ENCODE measurements at regions not wholly inside any gene's neighbourhood (a gene's known extent, or its start where the extent isn't known, plus 50 kb on each side); places are given as distances from the start of the nearest gene placed in this dataset.
A peak's percentile ranks its signal among the peaks of the same experiment; 100 is the strongest.
"Not testable (repeated sequence)": the region's sequence is repeated elsewhere in the genome, so short reads cannot be mapped to it uniquely, and the experiment has no call there.

DNA sequence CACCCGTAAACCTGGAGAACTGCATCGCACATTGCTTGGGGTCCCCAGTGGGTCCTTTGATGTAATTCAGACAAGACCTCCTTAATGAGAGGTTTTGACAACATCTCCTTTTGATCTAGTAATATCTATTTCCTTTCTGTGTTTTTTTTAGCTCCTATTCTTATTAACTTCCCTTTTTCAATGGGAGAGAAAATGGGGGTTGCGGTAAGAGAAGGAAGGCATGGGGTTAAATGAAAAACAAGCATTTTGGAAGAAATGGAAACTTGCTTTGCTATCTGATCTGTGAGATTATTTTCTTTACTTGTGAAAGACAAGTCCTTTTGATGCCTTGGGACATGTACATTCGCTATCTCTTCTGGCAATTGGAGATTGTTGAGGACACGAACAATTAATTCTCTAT is 418.6 kb upstream of the MAN1A1 start:
- no peaks in the 10 kb centered on the region for H3K36me3 Mint-ChIP-seq
- POLR2A ChIA-PET: no interaction called here
- H3K4me1 Mint-ChIP-seq: no peaks in the 10 kb centered on the region
- H3K27me3 Mint-ChIP-seq: peaks cover 8 to 32% of the 10 kb centered on the region in 2 donors
- H3K9me3 Mint-ChIP-seq: peaks cover 0 to 9% (median 4%) of the 10 kb centered on the region in 5 donors
- Histone ChIP-seq H3K27me3 (ENCODE audit: insufficient read depth, low read length, poor library complexity, severe bottlenecking) (no peaks in the 10 kb centered on the region), H3K4me1 (ENCODE audit: insufficient read depth, low read length) (no peaks in the 10 kb centered on the region), H3K27ac (ENCODE audit: low read depth, low read length) (no peak overlapping the region), H3K9me3 (ENCODE audit: low read length) (no peaks in the 10 kb centered on the region), H3K4me3 (ENCODE audit: low read length) (no peak overlapping the region), H3K36me3 (ENCODE audit: insufficient read depth, low read length) (no peaks in the 10 kb centered on the region)
- CTCF ChIA-PET: no interaction called here
- DNase-seq: no peak
- H3K27ac Mint-ChIP-seq: no peak overlapping the region
- H3K4me3 Mint-ChIP-seq: no peak overlapping the region

DNA sequence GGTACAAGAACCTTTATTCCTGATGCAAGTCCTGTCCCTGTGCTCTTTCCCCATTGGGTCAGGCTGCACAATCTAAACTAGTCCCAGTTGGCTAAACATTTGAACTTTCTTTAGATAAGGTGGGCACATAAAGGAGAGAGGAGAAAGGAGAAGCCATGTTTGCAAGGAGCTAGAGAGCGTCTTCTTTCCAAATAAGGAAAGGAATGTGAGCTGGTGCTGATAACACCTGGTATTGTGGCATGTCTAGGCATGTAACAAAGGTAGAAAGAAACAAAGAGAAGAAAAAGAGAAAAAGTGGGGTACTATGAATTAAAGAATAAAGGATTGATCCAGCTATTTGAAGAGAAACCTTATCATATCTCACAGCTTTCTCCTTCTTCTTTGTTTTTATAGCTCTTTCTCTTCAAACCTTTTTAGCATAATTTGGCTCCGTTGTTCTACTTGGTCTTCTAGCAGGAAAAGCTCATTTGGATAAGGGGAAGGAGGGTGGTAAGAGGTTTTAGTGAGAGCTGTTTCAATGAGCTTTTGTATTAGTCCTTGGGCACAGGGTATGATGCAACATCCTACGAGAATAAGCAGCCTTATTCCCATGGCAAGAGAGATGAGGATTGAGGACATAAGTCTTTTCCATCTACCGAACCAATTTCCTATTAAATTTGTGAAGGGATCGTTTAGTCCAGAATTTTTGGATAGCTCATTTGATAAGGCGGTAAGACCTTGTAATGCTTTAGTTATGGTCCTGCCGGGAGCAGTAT is 415.5 kb upstream of the MAN1A1 start:
- Mint-ChIP-seq H3K4me1 (no peaks in the 10 kb centered on the region), H3K4me3 (no peak overlapping the region), H3K27ac (no peak overlapping the region), H3K9me3 (peaks cover 0 to 6% (median 0%) of the 10 kb centered on the region in 5 donors), H3K36me3 (no peaks in the 10 kb centered on the region), H3K27me3 (peaks cover 5 to 24% of the 10 kb centered on the region in 2 donors)
- H3K27ac ChIP-seq (ENCODE audit: low read depth, low read length): no peak overlapping the region
- ChIA-PET CTCF (no interaction called here), POLR2A (no interaction called here)
- H3K4me3 ChIP-seq (ENCODE audit: low read length): no peak overlapping the region
- no peak for DNase-seq
- H3K27me3 ChIP-seq (ENCODE audit: insufficient read depth, low read length, poor library complexity, severe bottlenecking): no peaks in the 10 kb centered on the region
- no peaks in the 10 kb centered on the region for H3K36me3 ChIP-seq (ENCODE audit: insufficient read depth, low read length)
- no peaks in the 10 kb centered on the region for H3K4me1 ChIP-seq (ENCODE audit: insufficient read depth, low read length)
- H3K9me3 ChIP-seq (ENCODE audit: low read length): no peaks in the 10 kb centered on the region

DNA sequence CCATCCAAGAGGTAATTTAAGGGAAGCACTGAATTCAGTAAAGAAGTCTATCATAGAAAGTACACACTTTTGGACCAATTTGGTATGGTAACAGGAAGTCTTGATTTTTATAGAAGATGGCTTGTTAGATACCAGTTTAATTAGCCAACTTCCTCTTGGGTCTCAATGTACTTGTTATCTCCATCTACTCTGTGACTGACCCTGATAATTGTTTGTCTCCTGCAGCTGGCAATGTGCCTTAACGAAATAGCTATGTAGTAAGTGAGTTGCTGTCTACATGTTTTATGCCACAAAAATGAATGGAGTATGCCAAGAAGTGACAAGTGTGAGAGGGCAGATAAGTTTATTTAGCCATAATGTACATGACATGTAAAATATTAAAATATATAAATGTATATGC is 410.5 kb upstream of the MAN1A1 start:
- POLR2A ChIA-PET: no interaction called here
- no peak overlapping the region for H3K4me3 Mint-ChIP-seq
- Histone ChIP-seq H3K27me3 (ENCODE audit: insufficient read depth, low read length, poor library complexity, severe bottlenecking) (no peaks in the 10 kb centered on the region), H3K36me3 (ENCODE audit: insufficient read depth, low read length) (no peaks in the 10 kb centered on the region), H3K9me3 (ENCODE audit: low read length) (no peaks in the 10 kb centered on the region), H3K4me3 (ENCODE audit: low read length) (no peak overlapping the region), H3K4me1 (ENCODE audit: insufficient read depth, low read length) (no peaks in the 10 kb centered on the region), H3K27ac (ENCODE audit: low read depth, low read length) (no peak overlapping the region)
- peaks cover 4 to 25% of the 10 kb centered on the region in 2 donors for H3K27me3 Mint-ChIP-seq
- no peaks in the 10 kb centered on the region for H3K4me1 Mint-ChIP-seq
- H3K36me3 Mint-ChIP-seq: no peaks in the 10 kb centered on the region
- H3K27ac Mint-ChIP-seq: no peak overlapping the region
- CTCF ChIA-PET: no interaction called here
- no peak for DNase-seq
- peaks cover 0 to 2% (median 0%) of the 10 kb centered on the region in 5 donors for H3K9me3 Mint-ChIP-seq

DNA sequence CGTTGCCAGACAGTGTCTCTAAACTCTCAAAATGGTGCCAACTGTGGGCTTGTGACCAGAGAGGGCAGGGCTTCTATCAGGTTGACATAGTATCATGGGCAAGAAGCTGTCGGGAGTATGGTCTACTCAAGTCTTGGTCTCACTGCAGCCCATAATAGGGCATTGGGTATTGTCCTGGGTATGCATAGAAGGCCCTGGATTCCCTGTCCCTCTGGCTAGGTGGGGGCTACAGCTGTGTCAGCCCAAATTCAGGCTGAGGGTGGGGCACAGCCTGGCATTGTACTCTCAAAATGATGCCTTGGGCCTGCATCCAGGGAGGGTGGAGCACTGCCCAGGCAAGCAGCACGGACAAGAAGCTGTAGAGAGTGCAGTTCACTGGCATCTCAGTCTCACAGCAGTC is 408.8 kb upstream of the MAN1A1 start:
- Histone ChIP-seq H3K27me3 (ENCODE audit: insufficient read depth, low read length, poor library complexity, severe bottlenecking) (no peaks in the 10 kb centered on the region), H3K9me3 (ENCODE audit: low read length) (no peaks in the 10 kb centered on the region), H3K36me3 (ENCODE audit: insufficient read depth, low read length) (no peaks in the 10 kb centered on the region), H3K27ac (ENCODE audit: low read depth, low read length) (no peak overlapping the region), H3K4me3 (ENCODE audit: low read length) (no peak overlapping the region), H3K4me1 (ENCODE audit: insufficient read depth, low read length) (no peaks in the 10 kb centered on the region)
- Mint-ChIP-seq H3K9me3 (no peaks in the 10 kb centered on the region), H3K27ac (no peak overlapping the region), H3K27me3 (peaks cover 2 to 27% of the 10 kb centered on the region in 2 donors), H3K4me3 (no peak overlapping the region), H3K36me3 (no peaks in the 10 kb centered on the region), H3K4me1 (no peaks in the 10 kb centered on the region)
- ChIA-PET POLR2A (no interaction called here), CTCF (no interaction called here)
- no peak for DNase-seq

DNA sequence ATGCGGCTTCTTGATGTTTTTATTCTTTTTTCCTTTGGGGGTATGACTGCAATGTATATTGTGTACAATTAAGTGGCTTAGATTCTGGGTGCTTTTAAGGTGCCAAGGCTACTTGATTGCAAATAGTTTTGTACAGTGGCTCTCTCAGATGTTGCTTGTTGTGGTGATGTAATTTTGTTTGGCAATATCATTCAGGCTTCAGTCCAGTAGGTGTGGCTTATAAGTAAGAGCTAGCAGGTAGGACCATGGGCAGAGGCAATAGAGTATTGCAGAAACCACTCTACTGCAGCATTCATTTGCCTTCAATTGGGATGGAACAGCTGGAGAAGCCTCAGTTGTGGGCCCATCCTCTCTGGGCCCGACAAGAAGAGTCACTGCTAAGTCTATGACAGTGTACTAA is 407.9 kb upstream of the MAN1A1 start:
- no peak overlapping the region for H3K4me3 ChIP-seq (ENCODE audit: low read length)
- no peaks in the 10 kb centered on the region for H3K36me3 Mint-ChIP-seq
- H3K27ac Mint-ChIP-seq: no peak overlapping the region
- no peak overlapping the region for H3K4me3 Mint-ChIP-seq
- H3K36me3 ChIP-seq (ENCODE audit: insufficient read depth, low read length): no peaks in the 10 kb centered on the region
- no peaks in the 10 kb centered on the region for H3K9me3 ChIP-seq (ENCODE audit: low read length)
- H3K9me3 Mint-ChIP-seq: no peaks in the 10 kb centered on the region
- H3K27ac ChIP-seq (ENCODE audit: low read depth, low read length): no peak overlapping the region
- ChIA-PET CTCF (no interaction called here), POLR2A (no interaction called here)
- H3K27me3 Mint-ChIP-seq: peaks cover 2 to 24% of the 10 kb centered on the region in 2 donors
- no peaks in the 10 kb centered on the region for H3K27me3 ChIP-seq (ENCODE audit: insufficient read depth, low read length, poor library complexity, severe bottlenecking)
- no peak for DNase-seq
- H3K4me1 ChIP-seq (ENCODE audit: insufficient read depth, low read length): no peaks in the 10 kb centered on the region
- no peaks in the 10 kb centered on the region for H3K4me1 Mint-ChIP-seq

DNA sequence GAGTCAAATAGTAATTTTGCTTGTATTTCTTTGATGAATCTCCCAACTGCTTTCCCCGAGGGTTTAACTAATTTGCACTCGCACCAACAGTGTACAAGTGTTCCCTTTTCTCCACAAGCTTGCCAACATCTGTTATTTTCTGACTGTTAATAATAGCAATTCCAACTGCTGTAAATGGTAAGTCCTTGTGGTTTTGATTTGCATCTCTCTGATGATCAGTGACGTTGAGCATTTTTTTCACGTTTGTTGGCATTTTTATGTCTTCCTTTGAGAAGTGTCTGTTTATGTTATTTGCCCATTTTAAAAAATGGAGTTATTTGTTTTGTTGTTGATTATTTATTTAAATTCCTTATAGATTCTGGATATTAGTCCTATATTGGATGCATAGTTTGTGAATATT is 399.8 kb upstream of the MAN1A1 start:
- Histone ChIP-seq H3K27me3 (ENCODE audit: insufficient read depth, low read length, poor library complexity, severe bottlenecking) (no peaks in the 10 kb centered on the region), H3K4me3 (ENCODE audit: low read length) (no peak overlapping the region), H3K27ac (ENCODE audit: low read depth, low read length) (no peak overlapping the region), H3K9me3 (ENCODE audit: low read length) (no peaks in the 10 kb centered on the region), H3K36me3 (ENCODE audit: insufficient read depth, low read length) (no peaks in the 10 kb centered on the region), H3K4me1 (ENCODE audit: insufficient read depth, low read length) (no peaks in the 10 kb centered on the region)
- H3K9me3 Mint-ChIP-seq: no peaks in the 10 kb centered on the region
- H3K4me1 Mint-ChIP-seq: no peaks in the 10 kb centered on the region
- peaks cover under 1 to 11% of the 10 kb centered on the region in 2 donors for H3K27me3 Mint-ChIP-seq
- CTCF ChIA-PET: no interaction called here
- H3K4me3 Mint-ChIP-seq: no peak overlapping the region
- no peaks in the 10 kb centered on the region for H3K36me3 Mint-ChIP-seq
- no peak for DNase-seq
- POLR2A ChIA-PET: no interaction called here
- no peak overlapping the region for H3K27ac Mint-ChIP-seq

DNA sequence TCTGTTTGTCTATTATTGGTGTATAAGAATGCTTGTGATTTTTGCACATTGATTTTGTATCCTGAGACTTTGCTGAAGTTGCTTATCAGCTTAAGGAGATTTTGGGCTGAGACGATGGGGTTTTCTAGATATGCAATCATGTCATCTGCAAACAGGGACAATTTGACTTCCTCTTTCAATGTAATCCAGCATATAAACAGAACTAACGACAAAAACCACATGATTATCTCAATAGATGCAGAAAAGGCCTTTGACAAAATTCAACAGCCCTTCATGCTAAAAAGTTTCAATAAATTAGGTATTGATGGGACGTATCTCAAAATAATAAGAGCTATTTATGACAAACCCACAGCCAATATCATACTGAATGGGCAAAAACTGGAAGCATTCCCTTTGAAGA is 399.0 kb upstream of the MAN1A1 start:
- H3K4me3 Mint-ChIP-seq; H3K27me3 Mint-ChIP-seq; H3K9me3 ChIP-seq (ENCODE audit: low read length); H3K27me3 ChIP-seq (ENCODE audit: insufficient read depth, low read length, poor library complexity, severe bottlenecking); POLR2A ChIA-PET; H3K4me1 Mint-ChIP-seq; H3K9me3 Mint-ChIP-seq; H3K27ac Mint-ChIP-seq; H3K27ac ChIP-seq (ENCODE audit: low read depth, low read length); CTCF ChIA-PET; DNase-seq; H3K4me3 ChIP-seq (ENCODE audit: low read length); H3K4me1 ChIP-seq (ENCODE audit: insufficient read depth, low read length); H3K36me3 Mint-ChIP-seq; H3K36me3 ChIP-seq (ENCODE audit: insufficient read depth, low read length): not testable (repeated sequence)

DNA sequence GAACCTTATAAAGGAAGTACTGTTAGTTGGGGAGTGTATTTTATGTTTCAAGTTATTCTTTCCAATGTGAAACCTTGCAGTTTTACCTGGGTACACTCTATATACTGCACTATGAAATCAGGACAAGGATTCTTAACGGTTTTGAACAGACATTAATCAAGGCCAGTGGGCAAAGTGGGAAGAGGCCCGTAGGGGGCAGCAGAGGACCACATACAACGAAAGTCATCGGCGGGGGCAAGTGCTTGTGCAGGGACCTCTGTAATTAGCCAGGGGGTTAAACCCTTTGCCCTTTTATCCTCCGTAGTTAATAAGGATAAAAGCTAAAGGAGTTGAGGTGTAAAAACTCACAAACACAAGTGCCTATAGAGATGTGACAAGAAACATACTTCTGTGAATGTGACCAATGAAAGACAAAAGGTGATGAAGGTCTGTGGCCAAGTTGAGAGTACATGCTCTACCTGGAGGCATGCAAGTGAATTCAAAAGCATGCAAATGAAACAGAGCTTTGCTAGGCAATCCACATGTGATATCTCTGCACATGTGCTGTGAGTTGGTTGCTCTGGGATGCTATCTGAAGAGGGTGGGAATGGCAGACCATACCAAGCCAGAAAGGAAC is 392.7 kb upstream of the MAN1A1 start:
- Mint-ChIP-seq H3K36me3 (peaks cover 0 to 1% (median 0%) of the 10 kb centered on the region in 3 donors), H3K27me3 (peaks cover 3 to 7% of the 10 kb centered on the region in 2 donors), H3K4me1 (peaks cover 0 to 8% (median 8%) of the 10 kb centered on the region in 3 donors), H3K9me3 (no peaks in the 10 kb centered on the region), H3K27ac (no peak overlapping the region), H3K4me3 (peak overlapping the region in 1 of 7 donors; percentile 22)
- H3K27ac ChIP-seq (ENCODE audit: low read depth, low read length): no peak overlapping the region
- no peaks in the 10 kb centered on the region for H3K9me3 ChIP-seq (ENCODE audit: low read length)
- no peaks in the 10 kb centered on the region for H3K36me3 ChIP-seq (ENCODE audit: insufficient read depth, low read length)
- ChIA-PET CTCF (interaction anchor here (0.8 to 0.9 kb wide), 2 partner anchors 12 to 408 kb away, joined by 3 read pairs; no protein-coding TSS in a partner anchor), POLR2A (no interaction called here)
- H3K4me1 ChIP-seq (ENCODE audit: insufficient read depth, low read length): no peaks in the 10 kb centered on the region
- H3K27me3 ChIP-seq (ENCODE audit: insufficient read depth, low read length, poor library complexity, severe bottlenecking): no peaks in the 10 kb centered on the region
- no peak overlapping the region for H3K4me3 ChIP-seq (ENCODE audit: low read length)
- peak; percentile 12 to 60 (median 23) for DNase-seq

All from CD8-positive, alpha-beta memory T cell (primary cell).